Ascending aorta (tissue), 2 donors: ENCODE measurements at regions not wholly inside any gene's neighbourhood (a gene's known extent, or its start where the extent isn't known, plus 50 kb on each side); places are given as distances from the start of the nearest gene placed in this dataset.

Experiments
- DNase-seq, 2 donors: peaks; one replicate each; pipeline ENCODE4 v3.0.0-alpha.2; 2019; ENCODE audit warnings: low spot score in 2 of 2
- H3K27ac ChIP-seq, 2 donors: fragments of 200-600 bp; sonication (generic); one replicate each; pipeline ENCODE4 v1.5.1; 2016 to 2017; ENCODE audit warnings: mild to moderate bottlenecking in 1 of 2
- H3K27me3 ChIP-seq: fragments of 200-600 bp; sonication (generic); one replicate; pipeline ENCODE4 v1.5.1; 2017
- H3K36me3 ChIP-seq, 2 donors: fragments of 200-600 bp; sonication (generic); one replicate each; pipeline ENCODE4 v1.5.1; 2016
- H3K4me1 ChIP-seq, 2 donors: fragments of 200-600 bp; sonication (generic); one replicate each; pipeline ENCODE4 v1.5.1; 2016 to 2017; ENCODE audit warnings: mild to moderate bottlenecking in 1 of 2
- H3K4me3 ChIP-seq, 2 donors: fragments of 200-600 bp; sonication (generic); one replicate each; pipeline ENCODE4 v1.5.1; 2016 to 2017; ENCODE audit warnings: mild to moderate bottlenecking in 1 of 2
- H3K9me3 ChIP-seq, 2 donors: fragments of 200-600 bp; sonication (generic); one replicate each; pipeline ENCODE4 v1.5.1; 2016
- intact Hi-C: fragments of 100-400 bp; cut with DNase I; formaldehyde crosslinking; loops from one replicate; pipeline ENCODE4 v1.15.1; 2023
- TF ChIP-seq, protein P1 (sequence below), 3 experiments: fragments of 200-600 bp in 2 of 3; fragments of 450-650 bp in 1 of 3; sonication (generic) in 2 of 3; IDR thresholded peaks; one replicate each; pipeline ENCODE4 v1.5.1; 2016 to 2019; ENCODE audit warnings: antibody characterized with exemption in 3 of 3, mild to moderate bottlenecking in 1 of 3, moderate library complexity in 1 of 3

DNA sequence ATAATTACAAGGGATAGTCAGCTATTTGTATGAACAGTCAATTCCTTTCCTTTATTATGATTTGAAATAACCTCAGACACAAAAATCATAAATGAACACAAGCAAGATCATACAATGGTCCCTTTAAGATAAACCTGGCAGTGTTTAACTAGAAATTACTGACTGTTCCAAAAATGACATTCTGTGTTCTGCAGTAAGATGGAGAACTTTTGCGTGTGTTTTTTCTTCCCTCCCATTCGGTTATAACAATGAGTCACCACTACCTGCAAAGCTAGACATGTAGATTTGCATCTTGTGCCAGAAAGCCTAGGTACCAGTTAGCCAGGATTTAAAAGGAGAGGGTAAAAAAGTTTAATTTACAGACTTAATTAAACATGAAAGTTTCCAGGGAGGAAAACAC lies 248.2 kb upstream of the ADAMTS9 start:
- peaks cover 3 to 13% of the 10 kb centered on the region in 2 donors for H3K4me1 ChIP-seq
- no peaks in the 10 kb centered on the region for H3K36me3 ChIP-seq
- intact Hi-C loops, result no loop called here
- H3K27ac ChIP-seq, result peak overlapping the region; percentile 61 to 71
- no peaks in the 10 kb centered on the region for H3K27me3 ChIP-seq
- TF ChIP-seq, protein P1, sequence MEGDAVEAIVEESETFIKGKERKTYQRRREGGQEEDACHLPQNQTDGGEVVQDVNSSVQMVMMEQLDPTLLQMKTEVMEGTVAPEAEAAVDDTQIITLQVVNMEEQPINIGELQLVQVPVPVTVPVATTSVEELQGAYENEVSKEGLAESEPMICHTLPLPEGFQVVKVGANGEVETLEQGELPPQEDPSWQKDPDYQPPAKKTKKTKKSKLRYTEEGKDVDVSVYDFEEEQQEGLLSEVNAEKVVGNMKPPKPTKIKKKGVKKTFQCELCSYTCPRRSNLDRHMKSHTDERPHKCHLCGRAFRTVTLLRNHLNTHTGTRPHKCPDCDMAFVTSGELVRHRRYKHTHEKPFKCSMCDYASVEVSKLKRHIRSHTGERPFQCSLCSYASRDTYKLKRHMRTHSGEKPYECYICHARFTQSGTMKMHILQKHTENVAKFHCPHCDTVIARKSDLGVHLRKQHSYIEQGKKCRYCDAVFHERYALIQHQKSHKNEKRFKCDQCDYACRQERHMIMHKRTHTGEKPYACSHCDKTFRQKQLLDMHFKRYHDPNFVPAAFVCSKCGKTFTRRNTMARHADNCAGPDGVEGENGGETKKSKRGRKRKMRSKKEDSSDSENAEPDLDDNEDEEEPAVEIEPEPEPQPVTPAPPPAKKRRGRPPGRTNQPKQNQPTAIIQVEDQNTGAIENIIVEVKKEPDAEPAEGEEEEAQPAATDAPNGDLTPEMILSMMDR (IDR thresholded peaks at IDR 0.05), result no peak
- H3K9me3 ChIP-seq, result peaks cover 3 to 15% of the 10 kb centered on the region in 2 donors
- H3K4me3 ChIP-seq, result no peak overlapping the region
- DNase-seq, result no peak

DNA sequence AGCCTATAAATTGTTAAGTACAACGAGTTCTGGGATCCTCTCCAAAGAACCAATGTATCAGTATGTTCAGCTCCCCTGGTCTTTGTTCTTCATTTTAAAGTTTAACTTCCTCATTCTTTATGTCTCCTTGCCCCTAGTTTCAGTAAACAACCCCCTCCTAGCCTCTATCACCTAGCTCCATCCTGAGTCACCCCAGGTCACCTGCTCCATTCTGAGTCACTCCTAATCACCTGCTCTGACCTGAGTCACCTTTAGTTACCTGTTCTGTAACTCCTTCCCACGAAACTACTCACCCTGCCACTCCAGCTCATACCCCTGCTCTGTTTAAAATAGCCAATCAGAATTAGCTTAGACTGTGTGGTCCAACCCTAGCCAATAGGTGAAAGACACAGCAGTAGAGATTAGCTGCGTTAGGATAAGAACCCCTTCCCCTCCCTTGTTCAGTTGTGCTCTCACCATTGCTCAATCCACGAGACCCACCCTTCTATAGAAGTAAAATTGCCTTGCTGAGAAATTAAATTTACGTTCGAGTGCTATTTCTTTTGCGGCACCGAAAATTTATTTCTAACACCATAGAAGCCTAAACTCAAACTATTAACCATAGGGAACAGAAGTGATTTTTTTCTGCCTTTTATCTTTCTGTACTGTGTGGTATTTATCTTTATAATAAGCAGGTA lies 245.0 kb upstream of the ADAMTS9 start:
- H3K4me3 ChIP-seq, result no peak overlapping the region
- intact Hi-C loops, result no loop called here
- TF ChIP-seq, protein P1 (IDR thresholded peaks at IDR 0.05), result no peak

DNA sequence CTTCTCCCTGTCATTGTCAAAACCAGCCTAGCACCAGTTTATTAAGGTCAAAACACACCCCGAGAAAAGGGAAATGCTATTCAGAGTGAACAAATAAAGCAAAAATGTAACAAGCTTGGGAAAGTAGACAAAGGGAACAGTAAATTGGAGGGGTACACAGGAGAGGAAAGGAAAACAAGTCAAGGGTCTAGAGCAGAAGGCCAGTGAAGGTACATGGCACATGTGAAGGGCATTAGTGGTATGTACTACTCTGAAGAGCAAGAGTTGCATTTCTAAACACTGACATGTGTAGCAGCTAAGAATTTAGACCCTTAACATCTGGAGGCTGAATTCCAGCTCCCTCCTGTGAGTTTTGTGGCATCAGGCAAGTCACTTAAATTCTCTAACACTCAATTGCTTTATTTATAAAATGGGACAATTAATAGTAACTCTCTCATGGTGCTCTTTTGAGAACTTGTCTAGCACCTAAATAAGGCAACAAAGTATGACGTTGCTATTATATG lies 244.3 kb upstream of the ADAMTS9 start:
- Histone ChIP-seq H3K27ac (no peak overlapping the region), H3K4me3 (no peak overlapping the region), H3K36me3 (no peaks in the 10 kb centered on the region), H3K4me1 (peaks cover 3 to 11% of the 10 kb centered on the region in 2 donors), H3K27me3 (no peaks in the 10 kb centered on the region), H3K9me3 (peaks cover 3 to 15% of the 10 kb centered on the region in 2 donors)
- TF ChIP-seq, protein P1 (IDR thresholded peaks at IDR 0.05), result no peak
- no peak for DNase-seq
- intact Hi-C loops, result no loop called here

More for the DNA sequence above, 245.0 kb upstream of the ADAMTS9 start:
- H3K36me3 ChIP-seq, result no peaks in the 10 kb centered on the region
- no peak for DNase-seq
- no peak overlapping the region for H3K27ac ChIP-seq
- peaks cover 3 to 15% of the 10 kb centered on the region in 2 donors for H3K9me3 ChIP-seq
- H3K4me1 ChIP-seq, result peaks cover 3 to 13% of the 10 kb centered on the region in 2 donors
- H3K27me3 ChIP-seq, result no peaks in the 10 kb centered on the region

DNA sequence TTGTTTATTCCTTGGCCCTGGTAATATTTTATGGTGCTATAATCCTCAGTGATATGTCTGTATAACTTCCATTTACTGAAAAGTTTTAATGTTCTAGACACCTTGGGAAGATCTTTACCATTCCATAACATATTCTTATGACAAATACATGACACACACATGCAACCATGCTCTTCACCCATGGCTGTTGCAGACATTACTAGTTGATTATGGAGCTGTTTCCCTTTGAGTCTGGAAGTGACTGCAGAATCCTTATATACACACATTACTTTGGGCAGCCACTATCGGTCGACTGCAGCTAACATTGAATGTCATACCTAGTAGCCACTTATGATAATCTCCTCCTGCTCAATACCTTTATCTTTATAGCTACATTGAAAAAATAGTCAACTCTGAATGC lies 243.1 kb upstream of the ADAMTS9 start:
- Histone ChIP-seq H3K9me3 (peaks cover 3 to 15% of the 10 kb centered on the region in 2 donors), H3K27me3 (no peaks in the 10 kb centered on the region), H3K27ac (no peak overlapping the region), H3K4me3 (no peak overlapping the region), H3K4me1 (peaks cover 0 to 4% of the 10 kb centered on the region in 2 donors), H3K36me3 (no peaks in the 10 kb centered on the region)
- no peak for DNase-seq
- intact Hi-C loops, result no loop called here
- TF ChIP-seq, protein P1 (IDR thresholded peaks at IDR 0.05), result no peak

DNA sequence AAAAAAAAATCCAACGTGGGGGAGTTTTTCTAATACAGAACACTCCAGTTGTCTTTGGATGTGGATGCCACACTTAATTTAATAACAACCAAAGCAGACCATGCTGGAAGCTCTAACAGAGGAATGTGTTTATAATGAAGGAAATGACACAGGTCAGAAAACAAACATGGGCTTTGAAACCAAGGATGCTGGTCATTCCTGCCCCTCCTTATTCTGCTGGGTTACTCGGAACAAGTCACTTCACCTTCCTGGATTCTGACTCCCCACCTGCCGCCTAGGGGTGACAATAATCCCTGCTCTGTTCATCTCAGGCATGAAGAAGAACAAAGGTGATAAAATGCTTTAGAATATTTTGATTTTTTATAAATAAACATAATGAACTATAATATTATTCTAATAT lies 240.9 kb upstream of the ADAMTS9 start:
- Histone ChIP-seq H3K4me3 (no peak overlapping the region), H3K27me3 (no peaks in the 10 kb centered on the region), H3K27ac (no peak overlapping the region), H3K36me3 (no peaks in the 10 kb centered on the region), H3K9me3 (peaks cover 3 to 15% of the 10 kb centered on the region in 2 donors), H3K4me1 (no peaks in the 10 kb centered on the region)
- intact Hi-C loops, result no loop called here
- TF ChIP-seq, protein P1 (IDR thresholded peaks at IDR 0.05), result no peak
- DNase-seq, result no peak
